ENCODE measurements at regions not wholly inside any gene's neighbourhood (a gene's known extent, or its start where the extent isn't known, plus 50 kb on each side); places are given as distances from the start of the nearest gene placed in this dataset.

- Histone ChIP-seq H3K9me3 (no peaks in the 10 kb centered on the region), H3K36me3 (no peaks in the 10 kb centered on the region), H3K4me3 (no peak overlapping the region), H3K4me1 (no peaks in the 10 kb centered on the region), H3K27me3 (no peaks in the 10 kb centered on the region), H3K9ac (ENCODE audit: low read depth in 2 of 2, low read length in 2 of 2) (no peak overlapping the region), H3K27ac (no peak overlapping the region)
- intact Hi-C loops (cut with DNase I), result no loop called here
- no peak for TF ChIP-seq CTCF (IDR thresholded peaks at IDR 0.05)
- DNase-seq, result no peak
Measured at GRCh38 chr11:112886434-112887370, 74.5 kb upstream of the NCAM1 start.

GRCh38 chr11:112889446-112889845 lies 71.8 kb upstream of the NCAM1 start:
- H3K27me3 ChIP-seq, result no peaks in the 10 kb centered on the region
- no peak for TF ChIP-seq CTCF (IDR thresholded peaks at IDR 0.05)
- DNase-seq, result no peak
- no peaks in the 10 kb centered on the region for H3K4me1 ChIP-seq
- no peaks in the 10 kb centered on the region for H3K9me3 ChIP-seq
- no peak overlapping the region for H3K27ac ChIP-seq
- no peak overlapping the region for H3K4me3 ChIP-seq
- H3K36me3 ChIP-seq, result no peaks in the 10 kb centered on the region
- no peak overlapping the region for H3K9ac ChIP-seq (ENCODE audit: low read depth in 2 of 2, low read length in 2 of 2)
- intact Hi-C loops (cut with DNase I), result no loop called here

- Histone ChIP-seq H3K9me3 (no peaks in the 10 kb centered on the region), H3K4me1 (no peaks in the 10 kb centered on the region), H3K36me3 (no peaks in the 10 kb centered on the region), H3K27me3 (no peaks in the 10 kb centered on the region), H3K4me3 (no peak overlapping the region), H3K27ac (no peak overlapping the region), H3K9ac (ENCODE audit: low read depth in 2 of 2, low read length in 2 of 2) (no peak overlapping the region)
- TF ChIP-seq CTCF (IDR thresholded peaks at IDR 0.05), result no peak
- intact Hi-C loops (cut with DNase I), result no loop called here
- no peak for DNase-seq
Measured at GRCh38 chr11:112899235-112900006, 61.8 kb upstream of the NCAM1 start.

GRCh38 chr11:112901924-112902323 lies 59.3 kb upstream of the NCAM1 start:
- Histone ChIP-seq H3K4me1 (no peaks in the 10 kb centered on the region), H3K9me3 (no peaks in the 10 kb centered on the region), H3K9ac (ENCODE audit: low read depth in 2 of 2, low read length in 2 of 2) (no peak overlapping the region), H3K27me3 (no peaks in the 10 kb centered on the region), H3K4me3 (no peak overlapping the region), H3K27ac (no peak overlapping the region), H3K36me3 (no peaks in the 10 kb centered on the region)
- no peak for DNase-seq
- TF ChIP-seq CTCF (IDR thresholded peaks at IDR 0.05), result no peak
- intact Hi-C loops (cut with DNase I), result no loop called here

- no peak for DNase-seq
- Histone ChIP-seq H3K9me3 (no peaks in the 10 kb centered on the region), H3K27me3 (no peaks in the 10 kb centered on the region), H3K27ac (no peak overlapping the region), H3K36me3 (no peaks in the 10 kb centered on the region), H3K4me1 (no peaks in the 10 kb centered on the region), H3K9ac (ENCODE audit: low read depth in 2 of 2, low read length in 2 of 2) (no peak overlapping the region), H3K4me3 (no peak overlapping the region)
- TF ChIP-seq CTCF (IDR thresholded peaks at IDR 0.05), result no peak
- intact Hi-C loops (cut with DNase I), result no loop called here
Measured at GRCh38 chr11:112902361-112903011, 58.7 kb upstream of the NCAM1 start.

Measured in colonic mucosa (tissue), 4 donors.